NB4 (cell line): ENCODE measurements at regions not wholly inside any gene's neighbourhood (a gene's known extent, or its start where the extent isn't known, plus 50 kb on each side); places are given as distances from the start of the nearest gene placed in this dataset.

Experiments
- CTCF ChIP-seq: IDR thresholded peaks from one replicate; pipeline ENCODE4 v1.5.1; 2012; ENCODE audit warnings: low read depth, low read length
- MAX ChIP-seq: IDR thresholded peaks from 2 replicates; pipeline ENCODE4 v1.6.1; 2011; ENCODE audit warnings: low read depth, low read length
- POLR2A ChIP-seq: IDR thresholded peaks from 2 replicates; pipeline ENCODE4 v1.6.1; 2011; ENCODE audit warnings: mild to moderate bottlenecking; ENCODE audit not compliant: insufficient read length; ENCODE audit errors: extremely low read depth

DNA sequence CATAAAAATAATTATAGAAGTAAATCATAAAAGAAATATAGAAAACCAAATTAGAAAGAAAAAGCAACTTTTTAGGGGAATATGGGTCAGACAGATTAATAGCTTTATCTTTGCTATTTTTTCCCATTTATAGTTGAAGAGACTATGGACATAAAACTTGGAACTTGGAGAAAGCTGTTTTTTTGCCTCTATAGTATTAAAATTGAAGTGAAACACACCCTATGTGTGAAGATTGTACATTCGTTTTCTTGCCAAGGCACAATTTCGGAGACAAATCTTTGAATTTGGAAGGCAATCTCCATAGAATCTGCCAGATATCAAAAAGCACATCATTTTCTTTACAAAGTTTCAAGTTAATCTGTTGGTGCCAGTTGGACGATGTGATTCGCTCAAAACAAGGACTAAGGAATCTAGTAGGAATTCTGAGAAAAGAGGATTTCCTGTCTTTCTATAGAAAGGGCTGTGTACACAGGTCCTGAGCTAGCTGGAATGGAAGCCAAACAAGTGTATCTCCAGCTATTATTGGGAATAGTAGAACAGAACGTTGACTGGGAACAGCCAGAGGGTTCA is 156.3 kb downstream of the SLC7A11 start:
- no peak for TF ChIP-seq CTCF
- no peak for TF ChIP-seq MAX
- TF ChIP-seq POLR2A, result no peak
